Upper lobe of left lung (tissue), 4 donors: ENCODE measurements at regions not wholly inside any gene's neighbourhood (a gene's known extent, or its start where the extent isn't known, plus 50 kb on each side); places are given as distances from the start of the nearest gene placed in this dataset.

Experiments used
- CTCF ChIP-seq, 6 experiments: fragments of 450-650 bp in 4 of 6; fragments of 200-600 bp in 2 of 6; sonication (generic) in 2 of 6; IDR thresholded peaks; one replicate each; pipeline ENCODE4 v1.5.1; 2016 to 2019; ENCODE audit warnings: antibody characterized with exemption in 6 of 6
- POLR2AphosphoS5 ChIP-seq, 2 donors: sonication (generic); formaldehyde crosslinking; IDR thresholded peaks; one replicate each; pipeline ENCODE4 v1.5.1; 2017; ENCODE audit warnings: antibody characterized with exemption in 2 of 2

GRCh38 chr16:79868841-79869240 lies 268.3 kb upstream of the MAF start:
- TF ChIP-seq CTCF (IDR thresholded peaks at IDR 0.05) = no peak
- no peak for TF ChIP-seq POLR2AphosphoS5 (IDR thresholded peaks at IDR 0.05)
